CD14-positive monocyte (primary cell): ENCODE measurements at regions not wholly inside any gene's neighbourhood (a gene's known extent, or its start where the extent isn't known, plus 50 kb on each side); places are given as distances from the start of the nearest gene placed in this dataset.

Experiments
- DNase-seq, 3 donors: peaks; one replicate each; pipeline ENCODE4 v3.0.0-alpha.2; 2011 to 2022
- H2AFZ ChIP-seq: 2 replicates; pipeline ENCODE4 v1.6.0; 2012; ENCODE audit warnings: mild to moderate bottlenecking, low read depth, low read length, inconsistent platforms; ENCODE audit not compliant: insufficient read depth, poor library complexity, severe bottlenecking
- H3K27ac ChIP-seq, 2 donors: 1 replicate in 1 of 2; 2 replicates in 1 of 2; pipeline ENCODE4 v1.5.1; 2012 to 2013; ENCODE audit warnings: low read length in 2 of 2, control low read depth in 1 of 2, inconsistent platforms in 1 of 2, low read depth in 1 of 2, mild to moderate bottlenecking in 1 of 2
- H3K27me3 ChIP-seq, 2 donors: one replicate each; pipeline versions ENCODE4 v1.6.0 to v1.6.1; 2011 to 2013; ENCODE audit warnings: low read length in 2 of 2; ENCODE audit not compliant: control insufficient read depth in 2 of 2, insufficient read depth in 2 of 2
- H3K36me3 ChIP-seq, 2 donors: replicated peaks in 1 of 2; 1 replicate in 1 of 2; 2 replicates in 1 of 2; pipeline versions ENCODE4 v1.5.1 to v1.6.1; 2012 to 2013; ENCODE audit warnings: low read length in 2 of 2, control low read depth in 1 of 2, inconsistent platforms in 1 of 2, mild to moderate bottlenecking in 1 of 2; ENCODE audit not compliant: insufficient read depth in 2 of 2, control insufficient read depth in 1 of 2
- H3K4me1 ChIP-seq, 2 donors: 1 replicate in 1 of 2; 2 replicates in 1 of 2; pipeline versions ENCODE4 v1.5.1 to v1.6.1; 2012 to 2013; ENCODE audit warnings: low read length in 2 of 2, control low read depth in 1 of 2, inconsistent platforms in 1 of 2, mild to moderate bottlenecking in 1 of 2, moderate library complexity in 1 of 2; ENCODE audit not compliant: insufficient read depth in 2 of 2, control insufficient read depth in 1 of 2
- H3K4me2 ChIP-seq: replicated peaks from 2 replicates; pipeline ENCODE3; 2012; ENCODE audit warnings: low read length, moderate library complexity, mild to moderate bottlenecking; ENCODE audit not compliant: poor library complexity, severe bottlenecking; ENCODE audit errors: extremely low read depth
- H3K4me3 ChIP-seq, 3 experiments: fragments of 200-600 bp in 1 of 3; sonication (generic) in 1 of 3; replicated peaks in 1 of 3; 1 replicate in 2 of 3; 2 replicates in 1 of 3; pipeline ENCODE4 v1.5.1; 2011 to 2013; ENCODE audit warnings: low read length in 3 of 3, mild to moderate bottlenecking in 3 of 3, control low read depth in 2 of 3, low read depth in 2 of 3, inconsistent platforms in 1 of 3, moderate library complexity in 1 of 3
- H3K79me2 ChIP-seq: 2 replicates; pipeline ENCODE4 v1.6.0; 2012; ENCODE audit warnings: mild to moderate bottlenecking, control low read depth, inconsistent platforms, low read length, moderate library complexity; ENCODE audit not compliant: insufficient read depth
- H3K9ac ChIP-seq: 2 replicates; pipeline ENCODE4 v1.6.0; 2017; ENCODE audit warnings: low read length, mild to moderate bottlenecking; ENCODE audit not compliant: insufficient read depth, poor library complexity, severe bottlenecking
- H3K9me3 ChIP-seq, 2 donors: replicated peaks in 1 of 2; 1 replicate in 1 of 2; 2 replicates in 1 of 2; pipeline versions ENCODE4 v1.5.1 to v1.6.1; 2012 to 2013; ENCODE audit warnings: low read length in 2 of 2, control low read depth in 1 of 2; ENCODE audit not compliant: control insufficient read depth in 1 of 2, insufficient read depth in 1 of 2
- H4K20me1 ChIP-seq: 2 replicates; pipeline ENCODE4 v1.6.0; 2012; ENCODE audit warnings: mild to moderate bottlenecking, low read length, control low read depth, moderate library complexity; ENCODE audit not compliant: insufficient read depth
- H3K27ac Mint-ChIP-seq, 7 donors: one replicate each; pipeline ENCODE4 v1.8.0; 2020; ENCODE audit warnings: mild to moderate bottlenecking in 7 of 7, mixed read lengths in 7 of 7, moderate library complexity in 6 of 7, inconsistent platforms in 2 of 7
- H3K27me3 Mint-ChIP-seq, 3 donors: one replicate each; pipeline ENCODE4 v1.8.0; 2021 to 2022; ENCODE audit warnings: low read depth in 3 of 3, mild to moderate bottlenecking in 3 of 3, mixed read lengths in 3 of 3, moderate library complexity in 3 of 3, inconsistent platforms in 1 of 3
- H3K36me3 Mint-ChIP-seq, 2 donors: one replicate each; pipeline ENCODE4 v1.8.0; 2020; ENCODE audit warnings: mixed read lengths in 2 of 2, inconsistent platforms in 1 of 2, mild to moderate bottlenecking in 1 of 2
- H3K4me1 Mint-ChIP-seq: one replicate; pipeline ENCODE4 v1.8.0; 2020; ENCODE audit warnings: mild to moderate bottlenecking, mixed read lengths
- H3K4me3 Mint-ChIP-seq, 2 donors: one replicate each; pipeline ENCODE4 v1.8.0; 2020; ENCODE audit warnings: mild to moderate bottlenecking in 2 of 2, mixed read lengths in 2 of 2, moderate library complexity in 1 of 2
- H3K9me3 Mint-ChIP-seq, 7 donors: one replicate each; pipeline ENCODE4 v1.8.0; 2020 to 2022; ENCODE audit warnings: mixed read lengths in 7 of 7, mild to moderate bottlenecking in 6 of 7, moderate library complexity in 6 of 7, inconsistent platforms in 2 of 7
- CTCF ChIP-seq: fragments of 200-600 bp; IDR thresholded peaks from one replicate; pipeline ENCODE4 v1.8.0; 2022; ENCODE audit warnings: antibody characterized with exemption, mild to moderate bottlenecking
- WGBS: methylation state at CpG from one replicate; pipeline ENCODE4 v1.1.5; 2013; ENCODE audit warnings: missing lambda C conversion rate; ENCODE audit not compliant: insufficient coverage; 5-methylcytosine and 5-hydroxymethylcytosine counted together
- intact Hi-C, 2 donors: fragments of 100-400 bp; cut with micrococcal nuclease; formaldehyde crosslinking; loops; one replicate each; pipeline versions ENCODE4 v1.15.0 to v1.15.1; 2023

DNA sequence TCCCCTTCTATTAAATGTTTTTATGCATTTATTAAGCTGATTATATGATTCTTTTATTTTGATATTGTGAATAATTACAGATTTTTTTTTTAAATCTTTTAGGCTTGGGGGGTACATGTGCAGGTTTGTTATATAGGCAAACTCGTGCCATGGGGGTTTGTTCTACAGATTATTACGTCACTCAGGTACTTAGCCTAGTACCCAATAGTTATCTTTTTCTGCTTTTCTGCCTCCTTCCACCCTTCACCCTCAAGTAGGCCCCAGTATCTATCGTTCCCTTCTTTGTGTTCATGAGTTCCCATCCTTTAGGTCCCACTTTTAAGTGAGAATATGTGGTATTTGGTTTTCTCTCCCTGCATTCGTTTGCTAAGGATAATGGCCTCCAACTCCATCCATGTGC lies 92.2 kb upstream of the CWC22 start:
- H3K9ac ChIP-seq: no peak overlapping the region
- no peak overlapping the region for H3K4me2 ChIP-seq
- no peak overlapping the region for H3K27ac Mint-ChIP-seq
- H3K79me2 ChIP-seq: no peaks in the 10 kb centered on the region
- H3K4me1 ChIP-seq: no peaks in the 10 kb centered on the region
- no peak overlapping the region for H3K27ac ChIP-seq
- intact Hi-C loops: no loop called here
- H3K9me3 ChIP-seq: no peaks in the 10 kb centered on the region
- no peaks in the 10 kb centered on the region for H3K27me3 ChIP-seq
- WGBS: no CpG with 5 or more reads among the region's 4 CpGs
- DNase-seq: no peak
- H3K4me3 Mint-ChIP-seq: no peak overlapping the region
- H4K20me1 ChIP-seq: no peaks in the 10 kb centered on the region
- no peaks in the 10 kb centered on the region for H3K36me3 ChIP-seq
- no peaks in the 10 kb centered on the region for H3K36me3 Mint-ChIP-seq
- peaks cover 0 to 5% (median 0%) of the 10 kb centered on the region in 7 donors for H3K9me3 Mint-ChIP-seq
- H2AFZ ChIP-seq: no peak overlapping the region
- no peak for TF ChIP-seq CTCF
- H3K27me3 Mint-ChIP-seq: no peaks in the 10 kb centered on the region
- no peak overlapping the region for H3K4me3 ChIP-seq
- no peaks in the 10 kb centered on the region for H3K4me1 Mint-ChIP-seq

- Mint-ChIP-seq H3K27me3 (peaks cover 0 to 2% (median 1%) of the 10 kb centered on the region in 3 donors), H3K4me1 (no peaks in the 10 kb centered on the region), H3K9me3 (peaks cover 0 to 8% (median 0%) of the 10 kb centered on the region in 7 donors), H3K27ac (no peak overlapping the region), H3K4me3 (no peak overlapping the region), H3K36me3 (no peaks in the 10 kb centered on the region)
- no peak overlapping the region for H3K9ac ChIP-seq
- TF ChIP-seq CTCF: no peak
- H3K79me2 ChIP-seq: no peaks in the 10 kb centered on the region
- DNase-seq: no peak
- no peak overlapping the region for H2AFZ ChIP-seq
- intact Hi-C loops: no loop called here
- no peak overlapping the region for H3K27ac ChIP-seq
- no peaks in the 10 kb centered on the region for H3K9me3 ChIP-seq
- no peaks in the 10 kb centered on the region for H3K36me3 ChIP-seq
- H3K4me2 ChIP-seq: no peak overlapping the region
- H4K20me1 ChIP-seq: no peaks in the 10 kb centered on the region
- H3K27me3 ChIP-seq: no peaks in the 10 kb centered on the region
- H3K4me1 ChIP-seq: no peaks in the 10 kb centered on the region
- no peak overlapping the region for H3K4me3 ChIP-seq
Measured at GRCh38 chr2:180085144-180085543, 78.0 kb upstream of the CWC22 start.
